Hepatocyte (in vitro differentiated cells): ENCODE measurements at regions not wholly inside any gene's neighbourhood (a gene's known extent, or its start where the extent isn't known, plus 50 kb on each side); places are given as distances from the start of the nearest gene placed in this dataset.

ENCODE experiments used
- CTCF ChIP-seq: fragments of 200-600 bp; sonication (generic); IDR thresholded peaks from 2 replicates; pipeline ENCODE4 v1.5.1; 2016; ENCODE audit warnings: antibody characterized with exemption, mild to moderate bottlenecking; ENCODE audit not compliant: poor library complexity
- EZH2 ChIP-seq: fragments of 200-600 bp; sonication (generic); IDR thresholded peaks from 2 replicates; pipeline ENCODE4 v1.6.1; 2016; ENCODE audit warnings: antibody characterized with exemption, mild to moderate bottlenecking, borderline replicate concordance

DNA sequence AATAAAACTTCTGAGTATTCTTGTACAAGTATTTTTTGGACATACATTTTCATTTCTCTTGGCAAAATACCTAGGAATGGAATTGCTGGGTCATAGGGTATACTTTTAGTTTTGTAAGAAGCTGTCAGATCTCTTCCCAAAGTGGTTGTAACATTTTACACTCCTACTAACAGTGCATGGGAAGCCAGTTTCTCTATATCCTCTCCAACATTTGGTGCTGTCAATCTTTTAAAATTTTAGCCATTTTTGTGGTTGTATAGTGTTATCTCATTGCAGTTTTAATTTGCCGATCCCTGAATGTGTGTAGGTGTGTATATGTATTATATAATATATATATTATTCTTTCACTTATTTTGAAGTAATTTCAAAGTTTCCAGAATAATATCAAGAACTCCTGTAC is 63.1 kb upstream of the TMEM178A start:
- no peak for TF ChIP-seq CTCF
- TF ChIP-seq EZH2: no peak
